KBM-7 (cell line): ENCODE measurements at regions not wholly inside any gene's neighbourhood (a gene's known extent, or its start where the extent isn't known, plus 50 kb on each side); places are given as distances from the start of the nearest gene placed in this dataset.
"Not testable (repeated sequence)": the region's sequence is repeated elsewhere in the genome, so short reads cannot be mapped to it uniquely, and the experiment has no call there.

Source experiments
- DNase-seq: peaks from one replicate; pipeline ENCODE4 v3.0.0-alpha.2; 2015
- in situ Hi-C: fragments of 300-500 bp; cut with MboI; formaldehyde crosslinking; loops from 2 replicates; pipeline ENCODE4 v1.14.3; 2020; ENCODE audit warnings: low sequenced_read_pairs, low pct_unique_long_range_greater_than_20kb, mixed read lengths

DNA sequence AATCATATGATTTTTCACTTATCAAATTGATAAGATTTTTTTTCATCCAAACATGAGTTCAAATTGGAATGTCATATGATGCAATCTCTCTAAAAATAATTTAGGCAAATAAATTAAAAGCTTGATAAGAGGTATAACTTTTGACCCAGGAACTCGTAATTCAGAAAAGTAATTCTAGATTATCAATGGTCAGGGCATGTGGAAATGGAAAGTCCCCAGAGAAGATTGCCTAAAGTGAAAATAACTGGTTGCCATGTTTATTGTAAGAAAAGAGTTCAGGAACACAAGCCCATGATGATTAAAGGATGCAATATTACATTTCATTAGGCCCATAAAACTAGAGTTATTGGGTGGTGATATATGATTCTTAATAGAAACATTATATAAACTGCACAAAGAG lies 1514.8 kb downstream of the SI start:
- no peak for DNase-seq
- in situ Hi-C loops, result no loop called here

- in situ Hi-C loops, result no loop called here
- DNase-seq, result no peak
Observed at GRCh38 chr3:163562625-163563024, 1515.7 kb downstream of the SI start.

DNA sequence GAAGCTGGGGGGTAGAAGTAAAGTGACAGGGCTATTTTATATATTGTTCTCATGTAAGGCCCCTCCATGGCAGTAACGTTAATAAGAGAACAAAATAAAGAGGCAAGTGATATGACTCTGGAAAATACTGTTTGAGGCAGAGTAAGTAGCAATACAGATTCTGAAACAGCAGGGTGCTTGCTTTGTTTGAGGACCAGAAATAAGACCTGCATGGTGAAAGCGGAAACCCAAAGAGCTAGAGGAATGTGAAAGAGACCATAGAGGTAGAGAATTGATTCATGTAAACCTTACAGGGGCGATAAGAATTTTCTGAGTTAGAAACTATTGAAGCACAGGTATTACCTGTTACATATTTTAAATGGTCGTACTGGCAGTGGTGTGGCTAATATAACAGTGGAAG lies 1517.1 kb downstream of the SI start:
- in situ Hi-C loops, result no loop called here
- DNase-seq, result no peak

GRCh38 chr3:163560459-163560858 lies 1517.8 kb downstream of the SI start:
- no peak for DNase-seq
- in situ Hi-C loops, result no loop called here

GRCh38 chr3:163556813-163557523 lies 1521.3 kb downstream of the SI start:
- DNase-seq, result no peak
- in situ Hi-C loops, result no loop called here

DNA sequence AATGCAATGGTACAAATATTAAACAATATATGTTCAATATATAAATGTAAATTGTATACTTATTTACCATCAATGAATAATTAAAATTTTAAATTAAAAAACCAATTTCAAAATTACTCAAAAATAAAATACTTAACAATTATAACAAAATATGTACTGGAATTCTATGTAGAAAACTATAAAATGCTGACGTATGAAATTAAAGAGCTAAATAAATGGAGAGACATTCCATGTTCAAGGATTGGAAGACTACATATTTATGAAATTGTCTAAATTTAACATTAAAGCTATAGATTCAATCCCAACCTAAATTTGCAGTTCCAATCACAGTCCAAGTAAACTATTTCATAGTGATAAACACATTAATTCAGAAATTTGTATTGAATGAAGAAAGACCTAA lies 1522.4 kb downstream of the SI start:
- in situ Hi-C loops, result no loop called here
- DNase-seq, result no peak

GRCh38 chr3:163552659-163552966 lies 1525.7 kb downstream of the SI start:
- in situ Hi-C loops, result no loop called here
- no peak for DNase-seq

DNA sequence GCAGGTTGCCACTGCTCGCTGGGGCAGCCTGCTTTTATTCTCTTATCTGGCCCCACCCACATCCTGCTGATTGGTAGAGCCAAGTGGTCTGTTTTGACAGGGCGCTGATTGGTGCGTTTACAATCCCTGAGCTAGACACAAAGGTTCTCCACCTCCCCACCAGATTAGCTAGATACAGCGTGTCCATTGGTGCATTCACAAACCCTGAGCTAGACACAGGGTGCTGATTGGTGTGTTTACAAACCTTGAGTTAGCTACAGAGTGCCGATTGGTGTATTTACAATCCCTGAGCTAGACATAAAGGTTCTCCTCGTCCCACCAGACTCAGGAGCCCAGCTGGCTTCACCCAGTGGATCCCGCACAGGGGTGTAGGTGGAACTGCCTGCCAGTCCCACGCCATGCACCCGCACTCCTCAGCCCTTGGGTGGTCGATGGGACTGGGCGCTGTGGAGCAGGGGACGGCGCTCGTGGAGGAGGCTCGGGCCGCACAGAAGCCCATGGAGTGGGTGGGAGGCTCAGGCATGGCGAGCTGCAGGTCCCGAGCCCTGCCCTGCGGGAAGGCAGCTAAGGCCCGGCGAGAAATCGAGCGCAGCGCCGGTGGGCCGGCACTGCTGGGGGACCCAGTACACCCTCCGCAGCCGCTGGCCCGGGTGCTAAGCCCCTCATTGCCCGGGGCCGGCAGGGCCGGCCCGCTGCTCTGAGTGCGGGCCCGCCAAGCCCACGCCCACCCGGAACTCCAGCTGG lies 1526.2 kb downstream of the SI start:
- DNase-seq, in situ Hi-C loops: not testable (repeated sequence)

- in situ Hi-C loops, result no loop called here
- no peak for DNase-seq
Observed at GRCh38 chr3:163548015-163548414, 1530.3 kb downstream of the SI start.

- no peak for DNase-seq
- in situ Hi-C loops, result no loop called here
Observed at GRCh38 chr3:163547014-163547685, 1531.1 kb downstream of the SI start.

GRCh38 chr3:163543662-163544061 lies 1534.6 kb downstream of the SI start:
- in situ Hi-C loops, result no loop called here
- DNase-seq, result no peak

DNA sequence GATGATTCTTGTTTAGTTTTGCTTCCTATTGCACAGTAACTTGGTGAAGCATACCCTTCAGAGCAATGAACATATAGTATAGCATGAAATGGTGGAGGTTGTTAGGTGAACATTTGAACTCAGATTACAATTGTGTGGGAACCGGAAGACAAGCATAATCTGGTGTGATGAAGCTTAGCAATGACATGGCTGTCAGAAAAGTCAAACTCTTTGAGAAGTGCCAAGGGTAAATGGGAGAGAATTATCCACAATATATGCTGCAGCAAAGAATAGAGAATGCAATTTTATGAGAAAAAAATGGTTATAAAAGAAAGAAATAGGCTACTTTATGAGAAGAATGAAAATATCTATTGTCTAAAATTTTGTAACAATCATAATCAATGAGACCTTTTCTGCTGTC lies 1536.7 kb downstream of the SI start:
- in situ Hi-C loops, result no loop called here

DNA sequence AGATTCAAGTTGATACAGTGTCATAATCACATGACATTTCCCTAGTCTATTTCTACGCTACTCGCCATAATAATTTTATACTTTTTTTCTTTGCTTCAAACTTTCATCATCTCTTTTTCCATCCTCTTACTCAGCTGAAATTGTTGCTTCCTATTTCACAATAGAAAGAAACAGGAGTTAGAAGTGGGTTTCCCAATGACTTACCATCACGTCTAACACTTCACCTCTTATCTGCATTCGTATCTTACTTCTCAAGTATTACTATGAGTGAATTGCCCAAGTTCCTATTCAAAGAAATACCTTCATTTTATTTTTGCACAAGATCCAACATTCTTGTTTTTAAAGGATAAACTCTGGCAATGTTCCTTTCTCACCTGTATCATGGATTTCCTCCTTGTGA lies 1539.9 kb downstream of the SI start:
- in situ Hi-C loops, result no loop called here
- no peak for DNase-seq

More for the DNA sequence above, 1536.7 kb downstream of the SI start:
- no peak for DNase-seq

GRCh38 chr3:163533381-163533780 lies 1544.9 kb downstream of the SI start:
- no peak for DNase-seq
- in situ Hi-C loops, result no loop called here

DNA sequence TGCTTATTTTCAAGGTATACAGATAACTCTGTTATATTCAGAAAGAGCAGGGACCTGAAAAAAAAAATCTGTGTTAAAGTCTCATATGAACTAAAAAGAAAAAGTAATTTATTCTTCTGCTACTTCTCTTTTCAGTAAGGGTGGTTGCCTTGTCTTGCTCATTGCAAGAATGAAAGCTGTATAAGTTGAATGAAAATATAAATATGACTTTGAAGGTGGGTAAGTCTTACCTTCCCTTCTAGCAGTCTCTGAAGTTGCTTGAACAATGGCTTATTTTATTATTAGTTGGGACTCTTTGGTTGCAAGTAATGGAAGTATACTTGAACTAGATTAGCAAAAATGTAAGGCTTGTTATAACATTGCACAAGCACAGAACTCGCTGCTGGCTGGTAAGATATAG lies 1554.9 kb downstream of the SI start:
- in situ Hi-C loops, result no loop called here
- DNase-seq, result no peak

DNA sequence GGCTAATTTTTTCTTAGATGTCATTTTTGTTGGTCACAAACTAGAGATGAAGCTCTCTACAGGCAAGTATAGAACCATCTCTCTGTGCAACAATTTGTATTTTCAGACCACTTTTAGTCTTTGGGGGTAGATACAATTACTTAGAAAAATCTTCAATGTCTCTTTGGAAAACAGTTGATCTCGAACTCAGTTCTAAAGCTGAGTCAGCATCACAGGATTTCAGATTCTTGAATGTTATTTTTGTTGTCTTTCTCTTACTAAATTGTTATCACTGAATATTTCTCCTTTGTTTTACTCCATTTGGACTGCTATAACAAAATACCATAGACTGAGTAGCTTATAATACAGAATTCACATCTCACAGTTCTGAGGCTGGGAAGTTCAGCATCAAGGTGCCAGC lies 1557.0 kb downstream of the SI start:
- in situ Hi-C loops, result no loop called here
- DNase-seq, result no peak

GRCh38 chr3:163518065-163518464 lies 1560.2 kb downstream of the SI start:
- in situ Hi-C loops, result no loop called here
- DNase-seq, result no peak

DNA sequence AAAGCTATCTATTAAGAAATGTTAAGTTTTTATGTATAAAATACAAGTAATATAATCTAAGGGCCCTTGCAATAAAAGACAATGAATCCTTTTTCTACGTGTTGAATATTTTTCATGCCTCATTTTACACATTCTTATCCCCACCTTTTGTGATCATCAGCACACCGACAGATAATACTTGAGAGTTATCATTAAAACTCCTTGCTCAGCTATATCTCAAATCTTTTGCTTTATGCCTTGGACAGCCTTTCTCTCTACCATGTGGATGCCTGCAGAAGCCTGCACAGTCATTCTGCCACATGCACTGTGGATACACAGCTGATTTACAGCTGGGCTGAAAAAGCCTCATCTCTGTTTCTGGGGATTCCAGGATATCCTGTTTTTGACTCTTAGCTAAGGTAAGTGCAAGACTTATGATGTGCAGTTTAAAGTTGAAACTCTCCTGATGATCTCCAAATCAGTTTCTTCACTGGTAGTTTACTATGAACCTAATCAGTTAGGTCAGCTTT lies 1565.1 kb downstream of the SI start:
- in situ Hi-C loops, result no loop called here
- DNase-seq, result no peak

- DNase-seq, result no peak
- in situ Hi-C loops, result no loop called here
Observed at GRCh38 chr3:163508206-163508605, 1570.1 kb downstream of the SI start.

DNA sequence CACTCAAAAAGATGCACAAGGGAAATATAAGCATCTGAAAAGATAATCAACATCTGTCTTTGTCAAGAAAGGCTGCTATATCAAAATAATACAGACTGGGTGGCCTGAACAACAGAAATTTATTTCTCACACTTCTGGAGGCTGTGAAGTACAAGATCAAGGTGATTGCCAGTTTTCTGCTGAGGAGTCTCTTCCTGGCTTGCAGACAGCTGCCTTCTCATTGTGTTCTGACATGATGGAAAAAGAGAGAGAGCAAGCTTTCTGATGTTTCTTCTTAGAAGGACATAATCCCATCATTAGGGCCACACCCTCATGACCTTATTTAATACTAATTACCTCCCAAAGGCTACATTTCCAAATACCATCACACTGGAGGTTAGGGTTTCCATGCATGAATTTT lies 1573.3 kb downstream of the SI start:
- in situ Hi-C loops, result no loop called here
- DNase-seq, result no peak
